ENCODE measurements at regions not wholly inside any gene's neighbourhood (a gene's known extent, or its start where the extent isn't known, plus 50 kb on each side); places are given as distances from the start of the nearest gene placed in this dataset.
A peak's percentile ranks its signal among the peaks of the same experiment; 100 is the strongest.

DNA sequence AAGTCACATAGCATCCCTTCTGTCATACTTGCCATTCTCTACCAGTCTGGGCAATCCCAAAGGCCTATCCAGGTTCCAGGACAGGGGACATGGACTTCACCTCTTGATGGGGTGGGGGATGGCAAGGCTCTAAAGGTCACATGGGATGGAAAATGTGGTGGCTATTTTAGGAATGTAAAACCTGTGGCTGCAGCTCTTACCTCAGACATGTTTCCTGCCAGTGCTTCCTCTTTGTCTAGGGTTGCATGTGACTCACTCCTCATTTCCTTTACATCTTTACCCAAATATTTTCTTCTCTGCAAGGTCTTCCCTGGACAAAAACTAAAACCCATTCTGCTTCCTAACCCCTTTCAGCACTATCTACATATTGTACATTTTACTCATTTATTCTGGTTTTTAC, 135.7 kb downstream of the BTBD3 start:
- FAIRE-seq (peak; percentile 88), DNase-seq (ENCODE audit: low read depth, low spot score) (peak; percentile 15)
- no peaks in the 10 kb centered on the region for H3K9me3 ChIP-seq (ENCODE audit: control insufficient read depth, low read depth, low read length)
- peaks cover 9% of the 10 kb centered on the region for H3K4me1 ChIP-seq (ENCODE audit: control insufficient read depth, extremely low read depth, insufficient read depth, low read length)
- no peaks in the 10 kb centered on the region for H4K20me1 ChIP-seq (ENCODE audit: control insufficient read depth, extremely low read depth, insufficient read depth, low read length)
- H3K9me1 ChIP-seq (ENCODE audit: control insufficient read depth, extremely low read depth, insufficient read depth, low read length): no peaks in the 10 kb centered on the region
- dilution Hi-C loops (cut with MboI; ENCODE audit: extremely low pct_ligation_motif_present, low sequenced_read_pairs): no loop called here
- H3K9ac ChIP-seq (ENCODE audit: control insufficient read depth, extremely low read depth, insufficient read depth, low read length): no peak overlapping the region
- no peaks in the 10 kb centered on the region for H3K79me2 ChIP-seq (ENCODE audit: control insufficient read depth, insufficient read depth, low read length)
- no peak for TF ChIP-seq EZH2 (IDR thresholded peaks at IDR 0.05; ENCODE audit: low read length)
- TF ChIP-seq, protein P1, sequence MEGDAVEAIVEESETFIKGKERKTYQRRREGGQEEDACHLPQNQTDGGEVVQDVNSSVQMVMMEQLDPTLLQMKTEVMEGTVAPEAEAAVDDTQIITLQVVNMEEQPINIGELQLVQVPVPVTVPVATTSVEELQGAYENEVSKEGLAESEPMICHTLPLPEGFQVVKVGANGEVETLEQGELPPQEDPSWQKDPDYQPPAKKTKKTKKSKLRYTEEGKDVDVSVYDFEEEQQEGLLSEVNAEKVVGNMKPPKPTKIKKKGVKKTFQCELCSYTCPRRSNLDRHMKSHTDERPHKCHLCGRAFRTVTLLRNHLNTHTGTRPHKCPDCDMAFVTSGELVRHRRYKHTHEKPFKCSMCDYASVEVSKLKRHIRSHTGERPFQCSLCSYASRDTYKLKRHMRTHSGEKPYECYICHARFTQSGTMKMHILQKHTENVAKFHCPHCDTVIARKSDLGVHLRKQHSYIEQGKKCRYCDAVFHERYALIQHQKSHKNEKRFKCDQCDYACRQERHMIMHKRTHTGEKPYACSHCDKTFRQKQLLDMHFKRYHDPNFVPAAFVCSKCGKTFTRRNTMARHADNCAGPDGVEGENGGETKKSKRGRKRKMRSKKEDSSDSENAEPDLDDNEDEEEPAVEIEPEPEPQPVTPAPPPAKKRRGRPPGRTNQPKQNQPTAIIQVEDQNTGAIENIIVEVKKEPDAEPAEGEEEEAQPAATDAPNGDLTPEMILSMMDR (optimal IDR thresholded peaks at IDR 0.05 in 1 of 3, IDR thresholded peaks at IDR 0.05 in 1 of 3, conservative IDR thresholded peaks at IDR 0.05 in 1 of 3; ENCODE audit: extremely low read depth in 1 of 3, insufficient read depth in 2 of 3, low read length in 3 of 3): no peak
- H3K27ac ChIP-seq (ENCODE audit: control insufficient read depth, insufficient read depth, low read length): no peak overlapping the region
- no peak overlapping the region for H3K4me3 ChIP-seq (ENCODE audit: control insufficient read depth in 2 of 3, extremely low read depth in 1 of 3, insufficient read depth in 2 of 3, low read depth in 1 of 3, low read length in 3 of 3)
- no peaks in the 10 kb centered on the region for H3K36me3 ChIP-seq (ENCODE audit: control insufficient read depth in 2 of 2, extremely low read depth in 1 of 2, insufficient read depth in 2 of 2, low read length in 2 of 2)
- no peaks in the 10 kb centered on the region for H3K27me3 ChIP-seq (ENCODE audit: control insufficient read depth, extremely low read depth, insufficient read depth, low read length)
- peak overlapping the region; percentile 3 for H3K4me2 ChIP-seq (ENCODE audit: control insufficient read depth, extremely low read depth, insufficient read depth, low read depth, low read length)
- no peak overlapping the region for H2AFZ ChIP-seq (ENCODE audit: control insufficient read depth, low read length)

DNA sequence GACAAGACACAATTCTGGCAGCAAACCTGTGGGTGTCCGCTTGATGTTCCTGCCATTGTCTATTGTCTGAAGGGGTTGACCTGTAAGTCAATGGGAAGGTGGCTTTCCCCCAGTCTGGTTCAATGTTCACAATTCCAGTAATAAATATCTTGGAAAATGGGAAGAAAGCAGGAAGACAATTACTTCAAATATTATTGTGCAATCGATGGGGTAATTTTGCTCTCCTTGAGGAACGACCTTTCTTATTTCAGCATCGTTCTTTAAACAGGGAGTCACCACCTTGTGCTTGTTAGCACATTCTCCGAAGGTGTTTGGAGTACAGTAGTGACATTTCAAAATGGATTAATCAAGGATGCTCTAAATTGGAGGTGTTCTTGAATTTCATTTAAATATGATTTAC, 136.9 kb downstream of the BTBD3 start:
- DNase-seq (ENCODE audit: low read depth, low spot score) (no peak), FAIRE-seq (no peak)
- Histone ChIP-seq H3K4me1 (ENCODE audit: control insufficient read depth, extremely low read depth, insufficient read depth, low read length) (peaks cover 9% of the 10 kb centered on the region), H2AFZ (ENCODE audit: control insufficient read depth, low read length) (no peak overlapping the region), H3K9ac (ENCODE audit: control insufficient read depth, extremely low read depth, insufficient read depth, low read length) (no peak overlapping the region), H3K27me3 (ENCODE audit: control insufficient read depth, extremely low read depth, insufficient read depth, low read length) (no peaks in the 10 kb centered on the region), H3K9me3 (ENCODE audit: control insufficient read depth, low read depth, low read length) (no peaks in the 10 kb centered on the region), H4K20me1 (ENCODE audit: control insufficient read depth, extremely low read depth, insufficient read depth, low read length) (no peaks in the 10 kb centered on the region), H3K9me1 (ENCODE audit: control insufficient read depth, extremely low read depth, insufficient read depth, low read length) (no peaks in the 10 kb centered on the region), H3K79me2 (ENCODE audit: control insufficient read depth, insufficient read depth, low read length) (no peaks in the 10 kb centered on the region), H3K4me2 (ENCODE audit: control insufficient read depth, extremely low read depth, insufficient read depth, low read depth, low read length) (no peak overlapping the region), H3K27ac (ENCODE audit: control insufficient read depth, insufficient read depth, low read length) (no peak overlapping the region), H3K36me3 (ENCODE audit: control insufficient read depth in 2 of 2, extremely low read depth in 1 of 2, insufficient read depth in 2 of 2, low read length in 2 of 2) (no peaks in the 10 kb centered on the region), H3K4me3 (ENCODE audit: control insufficient read depth in 2 of 3, extremely low read depth in 1 of 3, insufficient read depth in 2 of 3, low read depth in 1 of 3, low read length in 3 of 3) (no peak overlapping the region)
- dilution Hi-C loops (cut with MboI; ENCODE audit: extremely low pct_ligation_motif_present, low sequenced_read_pairs): no loop called here
- no peak for TF ChIP-seq EZH2 (IDR thresholded peaks at IDR 0.05; ENCODE audit: low read length)
- TF ChIP-seq, protein P1 (optimal IDR thresholded peaks at IDR 0.05 in 1 of 3, IDR thresholded peaks at IDR 0.05 in 1 of 3, conservative IDR thresholded peaks at IDR 0.05 in 1 of 3; ENCODE audit: extremely low read depth in 1 of 3, insufficient read depth in 2 of 3, low read length in 3 of 3): no peak
